Activated T-cell treated with anti-CD3 and anti-CD28 coated beads, Interleukin-2, amount 50 U/mL, for 1 hour (primary cell): ENCODE measurements at regions not wholly inside any gene's neighbourhood (a gene's known extent, or its start where the extent isn't known, plus 50 kb on each side); places are given as distances from the start of the nearest gene placed in this dataset.

Source experiments
- DNase-seq: peaks from one replicate; pipeline ENCODE4 v3.0.0-alpha.2; 2020

DNA sequence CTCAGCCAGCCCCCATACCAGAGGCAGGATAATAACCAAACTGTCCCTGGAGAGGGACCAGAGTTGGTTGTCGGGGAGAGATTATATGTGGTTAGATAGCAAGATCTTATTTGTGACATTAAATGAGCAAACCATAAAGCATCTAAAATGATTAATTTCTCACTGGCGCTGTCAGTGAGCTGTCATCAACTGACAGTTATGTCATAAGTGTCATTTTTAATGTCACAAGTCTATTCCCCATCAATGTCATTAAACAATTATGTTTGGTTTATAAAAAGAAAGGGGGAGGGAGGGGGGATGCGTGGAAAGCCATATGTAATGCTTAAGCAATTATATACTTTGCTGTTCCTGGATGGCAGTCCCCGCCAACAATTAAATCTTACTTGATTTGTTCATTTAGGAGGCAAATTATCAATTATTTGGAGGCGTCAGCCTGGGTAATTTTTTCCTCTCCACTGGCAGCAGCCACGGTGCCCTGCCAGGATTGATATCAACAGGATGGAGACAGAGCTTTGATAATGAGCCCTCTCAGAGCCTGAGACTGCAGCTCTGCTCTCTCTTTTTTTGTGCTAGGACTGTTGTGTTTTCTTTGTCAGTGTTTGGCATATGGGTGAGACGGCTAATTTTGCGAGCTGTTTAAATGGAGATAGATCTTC is 333.6 kb upstream of the CAMK1G start:
- no peak for DNase-seq

DNA sequence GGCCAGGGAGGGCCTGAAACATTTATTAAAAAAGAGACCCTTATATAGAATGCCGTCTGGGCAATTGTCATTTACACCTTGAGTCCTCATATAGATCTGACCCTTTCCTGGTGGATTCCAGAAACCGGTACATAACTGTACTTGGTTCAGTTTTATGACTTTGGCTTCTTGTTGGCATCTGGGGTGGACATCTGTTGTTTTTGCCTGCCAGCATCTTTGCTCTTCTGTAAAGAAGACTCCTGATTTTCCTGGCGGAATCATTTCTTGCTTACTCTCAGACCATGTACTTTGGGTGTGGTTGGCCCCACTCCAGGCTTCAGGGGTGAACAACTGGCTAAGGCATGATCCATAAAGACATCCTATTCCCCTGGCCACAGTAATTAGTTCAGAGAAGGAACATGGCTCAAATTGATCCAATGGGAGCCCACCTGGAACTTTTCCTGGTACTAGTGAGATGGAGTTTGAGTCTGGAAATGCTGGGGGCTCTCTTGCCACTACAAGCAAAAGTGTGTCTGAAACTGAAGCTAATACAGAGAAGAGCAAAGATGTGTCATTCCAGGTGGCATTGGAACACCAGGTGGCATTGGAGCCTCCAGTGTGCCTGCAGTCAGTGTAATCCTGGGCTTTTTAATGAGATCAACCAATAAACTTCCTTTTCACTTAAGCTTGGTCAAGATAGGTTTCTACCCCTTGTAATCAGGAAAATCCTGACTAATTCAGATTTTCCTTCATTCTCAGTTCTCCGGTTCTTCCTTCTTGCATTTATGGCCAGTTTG is 332.5 kb upstream of the CAMK1G start:
- DNase-seq = no peak

DNA sequence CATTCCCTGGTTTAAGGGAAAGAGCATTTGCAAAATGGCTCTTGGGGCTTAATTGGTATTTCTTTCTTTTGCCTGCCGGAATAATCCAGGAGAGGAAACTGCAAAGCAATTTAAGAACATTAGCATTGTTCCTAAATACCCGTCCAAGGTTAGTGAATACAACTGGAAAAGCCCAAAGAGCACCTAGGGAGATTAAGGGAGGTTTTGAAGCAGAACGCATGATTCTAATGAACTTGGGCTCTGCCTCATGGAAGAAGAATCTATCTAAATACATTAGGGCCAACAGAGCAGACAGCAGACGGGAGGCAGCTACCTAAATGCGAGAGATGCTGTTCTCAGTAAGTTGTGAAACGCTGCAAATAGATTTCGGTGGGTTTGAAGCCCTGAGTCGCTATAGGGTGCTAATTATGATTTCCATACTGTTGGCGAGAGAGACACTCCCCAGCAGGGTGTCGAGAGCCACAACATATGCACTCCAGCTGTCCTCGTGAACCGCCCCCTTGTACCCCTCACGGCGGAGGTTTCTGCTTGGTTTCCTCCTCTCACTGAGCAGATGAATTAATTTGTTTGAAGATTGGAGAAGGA is 326.7 kb upstream of the CAMK1G start:
- DNase-seq = no peak

GRCh38 chr1:209257454-209257853 is 326.1 kb upstream of the CAMK1G start:
- no peak for DNase-seq

DNA sequence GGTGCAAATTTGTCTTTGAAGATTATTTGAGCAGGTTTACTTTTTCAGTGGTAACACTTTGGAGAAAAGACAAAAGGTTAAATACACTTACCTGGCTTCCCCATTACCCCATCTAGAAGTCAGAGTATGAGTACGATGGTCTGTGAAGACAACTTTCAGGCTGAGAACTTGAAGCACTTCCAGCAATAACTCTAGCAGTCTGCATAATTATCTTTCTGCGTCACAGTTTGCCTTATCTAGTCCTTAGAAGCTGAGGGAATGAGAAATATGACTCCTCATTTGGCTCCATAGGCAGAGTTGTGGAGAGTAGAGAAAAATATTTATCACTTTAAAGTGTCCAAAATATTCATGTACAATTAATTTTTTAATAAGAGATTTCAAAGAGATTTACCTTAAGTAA is 323.4 kb upstream of the CAMK1G start:
- DNase-seq = no peak

DNA sequence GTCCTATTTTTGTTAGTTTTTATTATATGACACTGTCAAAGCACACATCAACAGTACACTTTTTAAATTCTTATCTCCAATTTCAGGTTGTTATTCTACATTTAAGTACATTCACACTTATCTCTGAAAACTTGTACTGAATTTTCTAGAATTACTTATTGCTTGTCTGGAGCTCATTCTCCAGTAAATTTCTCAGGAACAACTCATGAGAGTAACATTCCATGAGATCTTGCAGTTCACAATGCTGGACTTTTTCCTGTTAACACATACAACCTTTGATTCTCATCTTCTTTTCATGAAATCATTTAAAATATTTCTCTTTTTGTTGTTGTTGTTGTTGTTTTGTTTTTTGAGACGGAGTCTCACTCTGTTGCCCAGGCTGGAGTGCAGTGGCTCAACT is 320.9 kb upstream of the CAMK1G start:
- no peak for DNase-seq

- DNase-seq = no peak
Measured at GRCh38 chr1:209265301-209265700, 318.2 kb upstream of the CAMK1G start.

- DNase-seq = no peak
Measured at GRCh38 chr1:209266590-209267205, 316.8 kb upstream of the CAMK1G start.

DNA sequence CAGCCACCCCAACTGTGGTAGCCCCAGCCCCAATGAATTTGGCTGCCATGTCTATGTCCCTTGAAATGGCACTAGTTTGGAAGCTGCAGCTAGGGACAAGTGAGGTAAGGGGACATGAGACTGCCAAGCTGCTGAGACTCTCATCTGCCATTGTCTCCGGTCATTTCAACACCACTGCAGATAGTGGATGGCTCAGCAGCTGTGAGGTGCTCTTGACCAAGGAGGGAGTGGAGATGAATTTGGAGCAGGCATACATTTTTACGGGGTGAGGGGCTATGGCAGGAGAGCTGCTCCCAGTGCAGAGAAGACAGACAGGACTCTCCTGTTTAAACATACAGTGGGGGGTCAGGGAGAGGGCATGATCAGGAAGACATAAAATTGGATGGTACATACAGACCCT is 315.5 kb upstream of the CAMK1G start:
- no peak for DNase-seq

- DNase-seq = no peak
Measured at GRCh38 chr1:209268479-209268878, 315.0 kb upstream of the CAMK1G start.

- DNase-seq = no peak
Measured at GRCh38 chr1:209276321-209276720, 307.2 kb upstream of the CAMK1G start.

DNA sequence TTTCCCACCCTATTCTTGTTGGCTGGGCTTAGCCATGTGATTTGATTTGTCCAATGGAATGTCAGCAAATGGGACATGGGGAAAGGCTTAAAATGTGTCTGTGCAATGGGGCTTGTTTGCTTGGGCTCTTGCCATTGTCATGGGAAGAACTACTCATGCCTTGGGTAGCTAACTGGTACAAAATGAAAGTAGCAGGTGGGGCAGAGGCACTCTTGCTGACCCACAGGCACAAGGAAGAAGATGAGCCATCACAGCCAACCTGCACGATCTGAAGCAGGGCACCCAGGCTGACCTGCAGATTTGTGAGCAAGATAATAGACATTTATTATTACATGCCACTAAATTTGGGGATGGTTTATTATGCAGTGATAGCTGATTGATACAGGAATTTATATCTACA is 305.9 kb upstream of the CAMK1G start:
- DNase-seq = no peak

DNA sequence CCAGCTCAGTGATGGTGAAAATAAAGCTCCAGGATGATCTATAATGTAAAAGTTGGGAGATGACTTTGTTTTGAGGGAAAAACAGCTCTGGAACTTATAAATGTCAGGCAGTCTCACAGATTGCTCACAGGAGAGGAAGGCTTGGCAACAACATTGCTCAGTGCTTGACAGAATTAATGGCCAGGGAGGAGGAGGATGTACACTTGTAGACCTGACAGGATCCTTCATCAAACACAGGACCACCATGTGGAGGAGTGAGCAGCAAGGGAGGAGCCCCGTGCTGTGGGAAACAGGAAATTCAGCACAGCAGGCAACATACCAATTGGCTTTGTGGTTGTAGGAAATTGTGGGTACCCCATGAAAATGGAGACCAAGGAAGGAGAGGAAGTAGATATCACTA is 291.8 kb upstream of the CAMK1G start:
- no peak for DNase-seq

DNA sequence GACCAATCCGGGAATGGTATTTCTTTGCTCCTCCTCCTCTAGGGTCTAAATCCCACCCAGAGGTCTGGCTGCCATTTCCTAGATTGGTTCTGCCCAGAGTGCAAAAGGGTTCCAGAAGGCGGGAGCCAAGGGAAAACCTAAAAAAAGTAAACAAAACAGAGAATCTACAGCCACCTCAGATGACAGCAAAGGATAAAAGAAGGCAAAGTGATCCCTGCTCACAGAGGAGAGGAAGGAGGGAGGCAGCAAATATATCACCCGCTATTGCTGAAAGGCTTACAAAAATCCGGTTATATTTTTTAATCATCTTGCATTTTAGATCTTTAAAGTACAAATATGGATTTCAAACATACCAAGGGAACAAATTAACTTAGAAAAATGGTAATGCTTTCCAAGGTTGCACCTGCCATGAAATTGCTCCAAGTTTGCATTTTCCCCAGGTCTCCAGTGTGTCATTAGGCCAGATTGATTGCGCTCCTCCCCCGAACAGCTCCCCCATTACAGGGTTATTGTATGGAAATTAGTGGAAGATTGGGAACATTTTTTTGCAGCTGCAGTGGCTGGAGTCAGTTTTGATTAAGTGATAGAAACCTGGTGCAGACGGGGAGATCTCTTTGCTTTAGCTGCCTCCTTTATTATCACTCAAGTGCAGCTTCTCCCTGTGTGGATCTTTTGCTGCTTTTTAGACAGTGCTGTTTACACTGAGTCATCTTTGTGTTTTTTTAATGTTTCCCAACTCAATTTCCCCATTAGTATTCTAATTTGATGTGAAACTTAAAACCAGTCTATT is 280.5 kb upstream of the CAMK1G start:
- no peak for DNase-seq

DNA sequence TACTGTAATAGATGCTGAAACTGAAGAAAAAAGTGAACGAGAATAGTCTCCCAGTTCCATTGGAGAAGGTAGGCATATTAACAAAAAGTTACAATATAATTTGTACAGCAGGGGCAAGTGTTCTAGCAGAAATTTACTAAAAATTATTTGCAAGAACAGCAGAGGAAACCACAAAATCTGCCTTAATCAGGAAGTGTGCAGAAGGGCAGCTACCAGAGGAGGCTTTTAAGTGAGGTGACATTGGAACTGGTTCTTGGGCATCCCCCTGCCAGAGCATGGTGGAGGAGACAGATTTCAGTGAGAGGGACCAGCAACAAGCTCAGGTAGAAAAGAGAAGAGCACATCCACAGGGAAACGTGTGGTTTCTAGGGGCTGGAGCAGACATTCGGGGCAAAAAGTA is 279.3 kb upstream of the CAMK1G start:
- DNase-seq = no peak

- DNase-seq = no peak
Measured at GRCh38 chr1:209305221-209305954, 278.1 kb upstream of the CAMK1G start.

DNA sequence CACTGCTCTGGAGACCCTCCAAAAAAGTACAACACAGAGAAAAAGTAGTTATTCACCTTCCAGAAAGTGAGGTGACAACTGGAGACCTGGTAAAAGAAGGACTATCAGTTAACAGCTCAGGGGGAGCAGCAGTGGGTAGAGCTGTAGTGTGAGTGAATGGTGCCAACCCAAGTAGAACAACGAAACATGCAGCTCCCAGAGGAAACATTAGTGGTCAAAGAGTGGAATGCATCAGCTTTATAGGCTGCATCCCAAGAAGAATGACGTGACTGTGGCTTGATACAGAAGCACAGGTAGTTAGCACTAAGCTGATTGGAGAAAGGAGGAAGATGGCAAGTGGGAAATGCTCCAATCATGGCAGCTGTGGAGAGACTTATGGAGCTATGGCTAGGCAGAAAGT is 275.7 kb upstream of the CAMK1G start:
- DNase-seq = no peak

GRCh38 chr1:209309198-209309597 is 274.3 kb upstream of the CAMK1G start:
- no peak for DNase-seq

DNA sequence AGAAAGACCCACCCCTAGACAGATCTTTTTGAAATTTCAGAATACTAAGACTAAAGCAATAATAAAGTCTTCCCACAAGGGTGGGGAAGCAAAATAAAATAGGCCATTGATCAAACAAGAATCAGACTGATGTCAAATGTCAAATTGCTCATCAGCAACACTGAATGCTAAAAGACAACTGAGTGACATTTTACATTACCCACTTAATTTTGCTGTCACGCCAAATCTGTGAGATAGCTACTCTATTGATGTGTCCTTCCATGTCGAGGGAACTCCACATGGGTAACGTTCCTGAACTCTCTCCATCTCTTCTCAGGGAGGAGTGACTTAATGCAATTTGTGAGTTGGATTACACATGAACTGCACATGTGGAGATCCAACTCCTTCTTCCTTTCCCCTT is 271.7 kb upstream of the CAMK1G start:
- no peak for DNase-seq

DNA sequence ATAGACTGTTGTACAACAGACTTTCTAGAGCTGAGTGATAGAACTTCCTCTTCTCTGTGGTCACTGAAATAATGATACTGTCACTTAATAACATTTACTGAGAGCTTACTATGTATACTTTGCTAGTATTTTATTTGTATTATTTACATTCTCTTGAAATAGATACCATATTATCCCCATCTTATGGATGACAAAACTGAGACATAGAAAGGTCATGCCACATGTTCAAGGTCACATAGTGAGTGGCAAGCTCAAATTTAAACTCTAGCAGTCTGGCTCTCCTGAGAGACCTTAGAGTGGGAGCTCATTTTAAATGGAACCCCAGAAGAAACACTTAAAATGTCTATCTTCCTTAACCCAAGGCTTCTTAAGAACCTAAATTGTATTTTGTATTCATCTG is 266.6 kb upstream of the CAMK1G start:
- no peak for DNase-seq

DNA sequence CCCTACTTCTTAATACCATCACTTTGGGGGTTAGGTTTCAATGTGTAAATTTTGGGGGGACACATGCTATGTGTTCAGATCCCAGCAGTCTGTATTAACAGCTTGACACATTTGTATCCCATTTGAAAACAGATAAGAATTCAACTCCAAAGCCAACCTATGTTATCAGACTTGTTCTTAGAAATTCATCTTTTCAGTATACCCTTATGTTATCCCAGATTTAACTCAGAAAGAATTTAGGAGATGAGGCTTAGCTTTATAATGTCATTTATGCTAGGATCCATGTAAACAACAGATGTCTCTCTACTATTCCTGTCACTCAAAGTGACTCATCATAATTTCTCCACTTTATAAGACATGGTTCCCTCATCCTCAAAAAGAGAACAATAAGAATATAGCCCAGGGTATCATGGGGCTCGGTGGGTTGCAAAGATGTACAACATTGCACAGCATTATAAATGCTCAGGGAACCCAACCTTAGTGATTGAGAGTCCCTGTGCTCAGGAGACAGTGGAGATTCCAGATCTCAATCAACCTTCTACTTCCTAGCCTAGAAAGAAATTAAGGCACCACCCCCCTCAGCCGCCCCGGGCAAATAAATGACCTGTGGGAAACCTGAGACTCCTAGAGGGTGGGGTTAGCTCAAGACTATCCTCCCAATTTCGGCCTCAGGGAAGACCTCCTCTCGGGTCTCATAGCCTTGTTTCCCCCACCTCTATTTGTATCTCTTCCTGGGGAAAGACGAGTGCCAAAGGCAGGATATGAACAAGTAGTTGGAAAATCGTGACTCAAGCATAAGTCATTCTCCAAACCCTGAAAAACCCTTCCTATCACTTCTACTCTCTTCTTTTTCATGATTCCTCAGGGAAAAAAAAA is 265.1 kb upstream of the CAMK1G start:
- no peak for DNase-seq
